HepG2 (cell line): ENCODE measurements at regions not wholly inside any gene's neighbourhood (a gene's known extent, or its start where the extent isn't known, plus 50 kb on each side); places are given as distances from the start of the nearest gene placed in this dataset.

Source experiments
- ATAC-seq: fragments of 200-7000 bp; cut with Tn5 transposase; 3 replicates; pipeline ENCODE4 v1.9.1; 2020; ENCODE audit warnings: mild to moderate bottlenecking, moderate library complexity
- BruUV-seq: library from RNA; stranded (reverse); fragments of 400-500 nt; replicated peaks from 2 replicates; lab custom pipeline; 2021; lab: Mats Ljungman, UMichigan
- CTCF ChIA-PET: fragments of 300-600 bp; formaldehyde crosslinking; extraction: SDS; loops from one replicate; lab custom pipeline; 2021; ENCODE audit warnings: low total read pairs, inconsistent platforms, low intra/inter-chr PET ratio; lab: Yijun Ruan, JAX
- POLR2A ChIA-PET: fragments of 350-600 bp; sonication (Branson Sonifier 250); formaldehyde crosslinking; loops from one replicate; lab custom pipeline; 2020; ENCODE audit warnings: antibody characterized with exemption, inconsistent platforms; lab: Yijun Ruan, JAX
- DNase-seq: peaks from one replicate; pipeline ENCODE4 v3.0.0-alpha.2; 2015; ENCODE audit warnings: low spot score
- FAIRE-seq: peaks from 3 replicates; lab custom pipeline; 2011; peaks lifted over from hg19 to GRCh38; lab: Jason Lieb, UNC
- H2AFZ ChIP-seq: one replicate; pipeline ENCODE4 v1.6.1; 2011; ENCODE audit warnings: low read length, inconsistent platforms
- H3K27ac ChIP-seq: fragments of 300-600 bp; 3 replicates; pipeline ENCODE4 v1.8.0; 2011; ENCODE audit warnings: mixed run types, mild to moderate bottlenecking, mixed read lengths, low read length, inconsistent platforms; ENCODE audit not compliant: insufficient read depth; ENCODE audit errors: extremely low read length
- H3K27me3 ChIP-seq, 2 experiments: fragments of 200-600 bp in 1 of 2; 2 replicates in 1 of 2; 3 replicates in 1 of 2; pipeline versions ENCODE4 v1.6.0 to v1.8.0; 2011; ENCODE audit warnings: low read length in 2 of 2, mild to moderate bottlenecking in 2 of 2, moderate library complexity in 2 of 2, inconsistent platforms in 1 of 2; ENCODE audit not compliant: insufficient read depth in 2 of 2, control insufficient read depth in 1 of 2
- H3K36me3 ChIP-seq, 2 experiments: fragments of 200-600 bp in 1 of 2; replicated peaks in 1 of 2; 2 replicates in 1 of 2; 3 replicates in 1 of 2; pipeline versions ENCODE4 v1.5.1 to v1.8.0; 2011; ENCODE audit warnings: low read length in 2 of 2, inconsistent platforms in 1 of 2; ENCODE audit not compliant: insufficient read depth in 2 of 2, control insufficient read depth in 1 of 2
- H3K4me1 ChIP-seq: 2 replicates; pipeline ENCODE4 v1.5.1; 2012; ENCODE audit warnings: low read length, inconsistent platforms; ENCODE audit not compliant: insufficient read depth
- H3K4me2 ChIP-seq: 2 replicates; pipeline ENCODE4 v1.6.0; 2011; ENCODE audit warnings: low read depth, low read length, inconsistent platforms
- H3K4me3 ChIP-seq, 3 experiments: fragments of 200-600 bp in 1 of 3; sonication (generic), shearing (Covaris generic) in 1 of 3; replicated peaks in 1 of 3; 2 replicates each; pipeline ENCODE4 v1.5.1; 2011 to 2016; ENCODE audit warnings: low read length in 3 of 3, inconsistent platforms in 2 of 3, low read depth in 2 of 3, mild to moderate bottlenecking in 2 of 3, control low read depth in 1 of 3, mixed read lengths in 1 of 3; ENCODE audit not compliant: insufficient read depth in 1 of 3
- H3K79me2 ChIP-seq: one replicate; pipeline ENCODE4 v1.6.1; 2011; ENCODE audit warnings: low read length, inconsistent platforms; ENCODE audit not compliant: insufficient read depth
- H3K9ac ChIP-seq: 2 replicates; pipeline ENCODE4 v1.6.0; 2011; ENCODE audit warnings: mild to moderate bottlenecking, low read depth, low read length, inconsistent platforms; ENCODE audit not compliant: insufficient read depth
- H3K9me3 ChIP-seq: 2 replicates; pipeline ENCODE4 v1.5.1; 2012; ENCODE audit warnings: mild to moderate bottlenecking, low read length
- H4K20me1 ChIP-seq: 2 replicates; pipeline ENCODE4 v1.6.0; 2011; ENCODE audit warnings: inconsistent platforms, mild to moderate bottlenecking, low read length, moderate library complexity; ENCODE audit not compliant: insufficient read depth
- BHLHE40 ChIP-seq: IDR thresholded peaks from 2 replicates; pipeline ENCODE4 v1.6.1; 2011; ENCODE audit warnings: low read length, improper control_type of control experiment
- CBX2 ChIP-seq, 2 experiments: fragments of 200-600 bp in 1 of 2; sonication (generic); formaldehyde crosslinking in 1 of 2; IDR thresholded peaks; 2 replicates each; pipeline versions ENCODE4 v1.7.0 to v1.8.1; 2018 to 2022; ENCODE audit warnings: low read depth in 2 of 2, low read length in 1 of 2, mild to moderate bottlenecking in 1 of 2, missing genetic modification reagents in 1 of 2
- CHD4 ChIP-seq: fragments of 200-600 bp; sonication (generic); IDR thresholded peaks from 2 replicates; pipeline ENCODE4 v1.7.0; 2017; ENCODE audit warnings: mild to moderate bottlenecking, low read length, borderline replicate concordance
- FOXA3 ChIP-seq: IDR thresholded peaks from 2 replicates; pipeline ENCODE4 v1.6.1; 2016; ENCODE audit warnings: missing genetic modification reagents, missing compliant biosample characterization
- IKZF1 ChIP-seq: fragments of 450-650 bp; IDR thresholded peaks from 2 replicates; pipeline ENCODE4 v1.7.1; 2016
- KLF6 ChIP-seq: IDR thresholded peaks from 2 replicates; pipeline ENCODE4 v1.8.0; 2016; ENCODE audit warnings: missing biosample characterization, missing genetic modification reagents
- NFYC ChIP-seq: IDR thresholded peaks from 2 replicates; pipeline ENCODE4 v1.6.1; 2016; ENCODE audit warnings: missing genetic modification reagents, missing compliant biosample characterization
- TGIF2 ChIP-seq: IDR thresholded peaks from 2 replicates; pipeline ENCODE4 v1.6.1; 2016; ENCODE audit warnings: control low read depth, missing compliant biosample characterization
- YEATS4 ChIP-seq: sonication (generic); formaldehyde crosslinking; IDR thresholded peaks from 2 replicates; pipeline ENCODE4 v1.4.0; 2020; ENCODE audit warnings: missing genetic modification reagents, borderline replicate concordance
- ZEB1 ChIP-seq: IDR thresholded peaks from 2 replicates; pipeline ENCODE4 v1.6.1; 2012; ENCODE audit warnings: mild to moderate bottlenecking, low read depth, inconsistent platforms; ENCODE audit not compliant: insufficient replicate concordance
- ZNF138 ChIP-seq: sonication (generic); formaldehyde crosslinking; IDR thresholded peaks from 2 replicates; pipeline ENCODE4 v1.5.0; 2020; ENCODE audit warnings: mild to moderate bottlenecking, low read depth, missing genetic modification reagents
- ZNF333 ChIP-seq: sonication (generic); formaldehyde crosslinking; IDR thresholded peaks from 2 replicates; pipeline ENCODE4 v1.4.0; 2020; ENCODE audit warnings: mild to moderate bottlenecking, missing genetic modification reagents, borderline replicate concordance
- ZNF34 ChIP-seq: sonication (generic); formaldehyde crosslinking; IDR thresholded peaks from 2 replicates; pipeline ENCODE4 v1.4.0; 2020; ENCODE audit warnings: mild to moderate bottlenecking, missing genetic modification reagents, borderline replicate concordance
- WGBS: methylation state at CpG from one replicate; pipeline ENCODE4 v1.1.6; 2017; ENCODE audit warnings: low lambda C conversion rate; 5-methylcytosine and 5-hydroxymethylcytosine counted together
- in situ Hi-C: cut with HindIII; loops from 2 replicates; pipeline ENCODE4 v1.10.0; 2017; ENCODE audit warnings: low pct_unique_long_range_greater_than_20kb; ENCODE audit not compliant: extremely low pct_ligation_motif_present
- intact Hi-C: fragments of 100-400 bp; cut with micrococcal nuclease; formaldehyde crosslinking; loops from one replicate; pipeline ENCODE4 v1.10.0; 2022; ENCODE audit not compliant: unreplicated experiment
- TF ChIP-seq, protein P1 (sequence below): sonication (generic); formaldehyde crosslinking; IDR thresholded peaks from 2 replicates; pipeline ENCODE4 v1.4.0; 2020; ENCODE audit warnings: missing genetic modification reagents
- TF ChIP-seq, protein P2 (sequence below): sonication (generic); formaldehyde crosslinking; IDR thresholded peaks from 2 replicates; pipeline ENCODE4 v1.4.0; 2020; ENCODE audit warnings: missing genetic modification reagents; ENCODE audit errors: not compliant biosample characterization
- TF ChIP-seq, protein P3 (sequence below): sonication (generic); formaldehyde crosslinking; IDR thresholded peaks from 2 replicates; pipeline ENCODE4 v1.4.0; 2020; ENCODE audit warnings: low read depth, mild to moderate bottlenecking, missing genetic modification reagents

DNA sequence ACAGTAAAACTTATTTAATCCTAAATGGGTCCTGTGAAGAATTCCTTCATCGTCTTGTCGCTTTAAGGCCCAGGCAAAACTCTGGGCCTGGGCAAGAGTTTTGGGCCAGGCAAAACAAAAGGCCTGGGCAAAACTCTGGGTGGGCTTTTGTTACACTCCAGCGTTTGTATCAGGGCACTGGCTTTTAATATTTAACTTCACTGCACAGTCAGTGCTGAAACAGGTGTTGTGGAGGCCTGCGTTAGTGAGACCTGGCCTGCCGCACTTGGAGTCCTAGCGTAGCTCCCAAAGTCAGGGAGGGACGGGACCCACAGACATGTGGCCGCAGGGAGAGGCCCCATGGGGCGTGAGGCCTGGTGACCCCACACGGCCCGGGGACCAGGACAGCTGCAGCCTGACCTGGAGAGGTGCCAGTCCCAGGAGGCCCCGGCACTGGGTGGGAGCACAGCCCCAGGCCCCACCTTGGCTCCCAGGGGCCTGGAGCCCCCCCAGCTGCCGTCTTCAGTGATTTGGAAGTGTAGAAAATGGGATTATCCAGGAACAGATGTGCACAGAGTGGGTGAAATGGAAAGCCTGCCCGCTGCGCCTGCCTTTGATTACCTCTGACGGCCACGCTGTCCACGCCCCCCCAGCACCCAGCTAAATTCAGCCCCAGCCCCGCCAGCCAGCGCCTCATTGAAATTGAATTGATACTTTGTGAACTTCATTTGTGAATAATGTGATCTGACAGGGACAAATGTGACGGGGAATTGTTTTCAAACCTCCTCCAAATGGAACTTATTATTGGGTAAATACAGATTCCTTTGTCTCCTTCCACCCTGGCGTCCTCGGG, 132.9 kb upstream of the NKX1-1 start (continued):
- TF ChIP-seq, protein P1, sequence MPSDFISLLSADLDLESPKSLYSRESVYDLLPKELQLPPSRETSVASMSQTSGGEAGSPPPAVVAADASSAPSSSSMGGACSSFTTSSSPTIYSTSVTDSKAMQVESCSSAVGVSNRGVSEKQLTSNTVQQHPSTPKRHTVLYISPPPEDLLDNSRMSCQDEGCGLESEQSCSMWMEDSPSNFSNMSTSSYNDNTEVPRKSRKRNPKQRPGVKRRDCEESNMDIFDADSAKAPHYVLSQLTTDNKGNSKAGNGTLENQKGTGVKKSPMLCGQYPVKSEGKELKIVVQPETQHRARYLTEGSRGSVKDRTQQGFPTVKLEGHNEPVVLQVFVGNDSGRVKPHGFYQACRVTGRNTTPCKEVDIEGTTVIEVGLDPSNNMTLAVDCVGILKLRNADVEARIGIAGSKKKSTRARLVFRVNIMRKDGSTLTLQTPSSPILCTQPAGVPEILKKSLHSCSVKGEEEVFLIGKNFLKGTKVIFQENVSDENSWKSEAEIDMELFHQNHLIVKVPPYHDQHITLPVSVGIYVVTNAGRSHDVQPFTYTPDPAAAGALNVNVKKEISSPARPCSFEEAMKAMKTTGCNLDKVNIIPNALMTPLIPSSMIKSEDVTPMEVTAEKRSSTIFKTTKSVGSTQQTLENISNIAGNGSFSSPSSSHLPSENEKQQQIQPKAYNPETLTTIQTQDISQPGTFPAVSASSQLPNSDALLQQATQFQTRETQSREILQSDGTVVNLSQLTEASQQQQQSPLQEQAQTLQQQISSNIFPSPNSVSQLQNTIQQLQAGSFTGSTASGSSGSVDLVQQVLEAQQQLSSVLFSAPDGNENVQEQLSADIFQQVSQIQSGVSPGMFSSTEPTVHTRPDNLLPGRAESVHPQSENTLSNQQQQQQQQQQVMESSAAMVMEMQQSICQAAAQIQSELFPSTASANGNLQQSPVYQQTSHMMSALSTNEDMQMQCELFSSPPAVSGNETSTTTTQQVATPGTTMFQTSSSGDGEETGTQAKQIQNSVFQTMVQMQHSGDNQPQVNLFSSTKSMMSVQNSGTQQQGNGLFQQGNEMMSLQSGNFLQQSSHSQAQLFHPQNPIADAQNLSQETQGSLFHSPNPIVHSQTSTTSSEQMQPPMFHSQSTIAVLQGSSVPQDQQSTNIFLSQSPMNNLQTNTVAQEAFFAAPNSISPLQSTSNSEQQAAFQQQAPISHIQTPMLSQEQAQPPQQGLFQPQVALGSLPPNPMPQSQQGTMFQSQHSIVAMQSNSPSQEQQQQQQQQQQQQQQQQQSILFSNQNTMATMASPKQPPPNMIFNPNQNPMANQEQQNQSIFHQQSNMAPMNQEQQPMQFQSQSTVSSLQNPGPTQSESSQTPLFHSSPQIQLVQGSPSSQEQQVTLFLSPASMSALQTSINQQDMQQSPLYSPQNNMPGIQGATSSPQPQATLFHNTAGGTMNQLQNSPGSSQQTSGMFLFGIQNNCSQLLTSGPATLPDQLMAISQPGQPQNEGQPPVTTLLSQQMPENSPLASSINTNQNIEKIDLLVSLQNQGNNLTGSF (CRISPR knock-in tag) = no peak
- no peak for TF ChIP-seq BHLHE40
- TF ChIP-seq KLF6 (CRISPR knock-in tag) = no peak

DNA sequence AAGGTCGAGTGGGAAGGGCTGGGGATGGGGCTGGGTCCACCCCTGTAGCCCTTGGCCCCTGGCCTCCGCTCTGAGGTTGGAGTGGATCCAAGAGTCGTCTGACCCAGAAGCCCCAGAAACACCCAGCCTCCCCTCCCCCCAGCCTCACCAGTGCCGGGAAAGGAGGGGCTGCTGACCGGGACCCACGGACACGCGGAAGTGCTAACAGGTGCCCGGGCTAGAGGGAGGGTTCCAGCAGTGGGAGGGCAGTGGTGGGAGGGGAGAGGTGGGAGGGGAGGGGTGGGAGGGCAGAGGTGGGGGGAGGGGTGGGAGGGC, 131.8 kb upstream of the NKX1-1 start:
- no TSS peak for BruUV-seq
- Histone ChIP-seq H2AFZ (no peak overlapping the region), H3K79me2 (no peaks in the 10 kb centered on the region), H3K9me3 (no peaks in the 10 kb centered on the region), H3K27ac (no peak overlapping the region), H3K9ac (no peak overlapping the region), H3K27me3 (peaks cover 13 to 56% of the 10 kb centered on the region in 2 experiments; a peak in 4 of 5 replicates), H4K20me1 (0 out of 2 replicates have a peak, but pooled peaks cover 2% of the 10 kb centered on the region), H3K36me3 (no peaks in the 10 kb centered on the region), H3K4me2 (no peak overlapping the region), H3K4me1 (peaks cover 7% of the 10 kb centered on the region; the same call in 1 of the 2 replicates), H3K4me3 (no peak overlapping the region)
- FAIRE-seq (no peak), DNase-seq (no peak), ATAC-seq (no peak)
- in situ Hi-C loops = no loop called here
- 6% methylated on average over 7 of the region's 9 CpGs for WGBS
- intact Hi-C loops = no loop called here
- CTCF ChIA-PET = no interaction called here
- POLR2A ChIA-PET = no interaction called here
- no peak for TF ChIP-seq NFYC (CRISPR knock-in tag)
- TF ChIP-seq TGIF2 (CRISPR knock-in tag) = no peak
- TF ChIP-seq, protein P2, sequence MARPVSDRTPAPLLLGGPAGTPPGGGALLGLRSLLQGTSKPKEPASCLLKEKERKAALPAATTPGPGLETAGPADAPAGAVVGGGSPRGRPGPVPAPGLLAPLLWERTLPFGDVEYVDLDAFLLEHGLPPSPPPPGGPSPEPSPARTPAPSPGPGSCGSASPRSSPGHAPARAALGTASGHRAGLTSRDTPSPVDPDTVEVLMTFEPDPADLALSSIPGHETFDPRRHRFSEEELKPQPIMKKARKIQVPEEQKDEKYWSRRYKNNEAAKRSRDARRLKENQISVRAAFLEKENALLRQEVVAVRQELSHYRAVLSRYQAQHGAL = no peak
- no peak for TF ChIP-seq IKZF1
- no peak for TF ChIP-seq CHD4
- TF ChIP-seq ZNF333 (CRISPR knock-in tag) = no peak
- no peak for TF ChIP-seq CBX2 (IDR thresholded peaks at IDR 0.05; ENCODE audit: low read depth, low read length)
- no peak for TF ChIP-seq CBX2 (CRISPR knock-in tag; IDR thresholded peaks at IDR 0.05; ENCODE audit: low read depth)
- no peak for TF ChIP-seq ZNF34
- TF ChIP-seq FOXA3 = no peak
- TF ChIP-seq, protein P3, sequence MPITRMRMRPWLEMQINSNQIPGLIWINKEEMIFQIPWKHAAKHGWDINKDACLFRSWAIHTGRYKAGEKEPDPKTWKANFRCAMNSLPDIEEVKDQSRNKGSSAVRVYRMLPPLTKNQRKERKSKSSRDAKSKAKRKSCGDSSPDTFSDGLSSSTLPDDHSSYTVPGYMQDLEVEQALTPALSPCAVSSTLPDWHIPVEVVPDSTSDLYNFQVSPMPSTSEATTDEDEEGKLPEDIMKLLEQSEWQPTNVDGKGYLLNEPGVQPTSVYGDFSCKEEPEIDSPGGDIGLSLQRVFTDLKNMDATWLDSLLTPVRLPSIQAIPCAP = no peak
- no peak for TF ChIP-seq ZEB1
- TF ChIP-seq YEATS4 (CRISPR knock-in tag) = no peak
- no peak for TF ChIP-seq BHLHE40
- TF ChIP-seq ZNF138 (CRISPR knock-in tag) = no peak
